ENCODE measurements at regions not wholly inside any gene's neighbourhood (a gene's known extent, or its start where the extent isn't known, plus 50 kb on each side); places are given as distances from the start of the nearest gene placed in this dataset.

- TF ChIP-seq CTCF (IDR thresholded peaks at IDR 0.05) (no peak), POLR2A (IDR thresholded peaks at IDR 0.05) (no peak)
These were observed 97.5 kb upstream of the GGTLC1 start for GRCh38 chr20:24086121-24086520.

Data from heart left ventricle (tissue), 13 donors.